B cell (primary cell): ENCODE measurements at regions not wholly inside any gene's neighbourhood (a gene's known extent, or its start where the extent isn't known, plus 50 kb on each side); places are given as distances from the start of the nearest gene placed in this dataset.

ENCODE experiments used
- ATAC-seq: fragments of 200-7000 bp; cut with Tn5 transposase; one replicate; pipeline ENCODE4 v1.10.0; 2021; ENCODE audit warnings: low read depth, mild to moderate bottlenecking, moderate number of reproducible peaks, moderate library complexity
- CTCF ChIA-PET: fragments of 350-600 bp; sonication (Branson Sonifier 250); formaldehyde crosslinking; loops from one replicate; lab custom pipeline; 2021; ENCODE audit warnings: antibody characterized with exemption, inconsistent platforms; lab: Charles Lee
- POLR2A ChIA-PET: fragments of 350-600 bp; sonication (Branson Sonifier 250); formaldehyde crosslinking; loops from one replicate; lab custom pipeline; 2021; ENCODE audit warnings: antibody characterized with exemption; lab: Charles Lee
- DNase-seq: peaks from one replicate; pipeline ENCODE4 v3.0.0; 2013
- H2AFZ ChIP-seq: 2 replicates; pipeline ENCODE4 v1.6.1; 2012; ENCODE audit warnings: mild to moderate bottlenecking, low read depth, low read length; ENCODE audit not compliant: insufficient read depth, poor library complexity, severe bottlenecking
- H3K27ac ChIP-seq, 2 donors: 1 replicate in 1 of 2; 2 replicates in 1 of 2; pipeline ENCODE4 v1.5.1; 2012 to 2013; ENCODE audit warnings: low read length in 2 of 2, mild to moderate bottlenecking in 2 of 2, moderate library complexity in 1 of 2
- H3K27me3 ChIP-seq, 4 experiments: fragments of 200-600 bp in 1 of 4; sonication (generic) in 1 of 4; replicated peaks in 1 of 4; 1 replicate in 2 of 4; 2 replicates in 2 of 4; pipeline versions ENCODE4 v1.6.1 to v1.7.0; 2013 to 2016; ENCODE audit warnings: low read length in 3 of 4, mild to moderate bottlenecking in 2 of 4, mixed read lengths in 1 of 4, moderate library complexity in 1 of 4; ENCODE audit not compliant: insufficient read depth in 4 of 4, control insufficient read depth in 3 of 4; ENCODE audit errors: control extremely low read depth in 1 of 4
- H3K36me3 ChIP-seq, 2 experiments: replicated peaks in 1 of 2; 1 replicate in 1 of 2; 2 replicates in 1 of 2; pipeline versions ENCODE4 v1.6.1 to v1.7.1; 2013; ENCODE audit warnings: low read length in 1 of 2; ENCODE audit not compliant: insufficient read depth in 2 of 2, control insufficient read depth in 1 of 2; ENCODE audit errors: control extremely low read depth in 1 of 2, extremely low read depth in 1 of 2
- H3K4me1 ChIP-seq, 2 donors: fragments of 200-600 bp in 1 of 2; sonication (generic) in 1 of 2; 1 replicate in 1 of 2; 2 replicates in 1 of 2; pipeline versions ENCODE4 v1.5.1 to v1.6.1; 2013 to 2017; ENCODE audit warnings: low read length in 2 of 2; ENCODE audit not compliant: control insufficient read depth in 2 of 2, insufficient read depth in 2 of 2
- H3K4me2 ChIP-seq: replicated peaks from 2 replicates; pipeline ENCODE3; 2012; ENCODE audit warnings: mild to moderate bottlenecking, low read depth, low read length; ENCODE audit not compliant: poor library complexity, severe bottlenecking
- H3K4me3 ChIP-seq, 5 experiments: fragments of 200-600 bp in 1 of 5; sonication (generic) in 1 of 5; 1 replicate in 3 of 5; 2 replicates in 2 of 5; pipeline versions ENCODE4 v1.5.1 to v1.7.0; 2011 to 2016; ENCODE audit warnings: low read length in 4 of 5, mild to moderate bottlenecking in 4 of 5, low read depth in 2 of 5, control low read depth in 1 of 5, moderate library complexity in 1 of 5; ENCODE audit not compliant: insufficient read depth in 1 of 5; ENCODE audit errors: control extremely low read depth in 1 of 5, extremely low read depth in 1 of 5
- H3K79me2 ChIP-seq: fragments of 200-600 bp; sonication (generic); one replicate; pipeline ENCODE4 v1.6.0; 2016; ENCODE audit warnings: low read length; ENCODE audit not compliant: control insufficient read depth, insufficient read depth
- H3K9ac ChIP-seq: fragments of 200-600 bp; sonication (generic); 2 replicates; pipeline ENCODE4 v1.6.1; 2017; ENCODE audit warnings: mild to moderate bottlenecking, low read length, moderate library complexity
- H3K9me3 ChIP-seq, 3 donors: one replicate each; pipeline versions ENCODE4 v1.6.1 to v1.7.1; 2013; ENCODE audit warnings: low read length in 2 of 3; ENCODE audit not compliant: control insufficient read depth in 2 of 3, insufficient read depth in 1 of 3; ENCODE audit errors: control extremely low read depth in 1 of 3
- H4K20me1 ChIP-seq: 2 replicates; pipeline ENCODE4 v1.6.0; 2012; ENCODE audit warnings: mild to moderate bottlenecking, low read length; ENCODE audit not compliant: insufficient read depth, control insufficient read depth, poor library complexity, severe bottlenecking
- H3K27ac Mint-ChIP-seq: one replicate; pipeline ENCODE4 v1.8.0; 2021; ENCODE audit warnings: mixed read lengths
- H3K27me3 Mint-ChIP-seq: one replicate; pipeline ENCODE4 v1.8.0; 2021; ENCODE audit warnings: mixed read lengths
- H3K4me1 Mint-ChIP-seq: one replicate; pipeline ENCODE4 v1.8.0; 2021; ENCODE audit warnings: mixed read lengths
- H3K4me3 Mint-ChIP-seq: one replicate; pipeline ENCODE4 v1.8.0; 2021; ENCODE audit warnings: mixed read lengths
- H3K9me3 Mint-ChIP-seq: one replicate; pipeline ENCODE4 v1.8.0; 2022; ENCODE audit warnings: mixed read lengths; ENCODE audit not compliant: insufficient read depth
- CTCF ChIP-seq: fragments of 200-600 bp; IDR thresholded peaks from one replicate; pipeline ENCODE4 v1.8.0; 2022; ENCODE audit warnings: antibody characterized with exemption, mild to moderate bottlenecking
- EZH2 ChIP-seq: IDR thresholded peaks from 2 replicates; pipeline ENCODE4 v1.6.1; 2012; ENCODE audit warnings: borderline replicate concordance, low read depth, mild to moderate bottlenecking, moderate library complexity, low read length; ENCODE audit not compliant: insufficient read depth, poor library complexity, severe bottlenecking
- WGBS: methylation state at CpG from one replicate; pipeline ENCODE4 v1.1.5; 2013; ENCODE audit warnings: missing lambda C conversion rate; ENCODE audit not compliant: insufficient coverage; 5-methylcytosine and 5-hydroxymethylcytosine counted together
- intact Hi-C: fragments of 100-400 bp; cut with micrococcal nuclease; formaldehyde crosslinking; loops from one replicate; pipeline ENCODE4 v1.10.0; 2022

GRCh38 chr1:228958741-228959140 is 223.5 kb downstream of the RHOU start:
- ChIA-PET POLR2A (no interaction called here), CTCF (no interaction called here)
- peaks cover 2% of the 10 kb centered on the region for H3K9me3 Mint-ChIP-seq
- H3K4me1 Mint-ChIP-seq, result no peaks in the 10 kb centered on the region
- no peaks in the 10 kb centered on the region for H3K4me1 ChIP-seq
- H3K27me3 ChIP-seq, result peaks cover 0 to 3% (median 0%) of the 10 kb centered on the region in 4 experiments
- no peak overlapping the region for H3K27ac ChIP-seq
- no peaks in the 10 kb centered on the region for H4K20me1 ChIP-seq
- intact Hi-C loops, result no loop called here
- H3K27me3 Mint-ChIP-seq, result peaks cover 6% of the 10 kb centered on the region
- no peak overlapping the region for H3K9ac ChIP-seq
- ATAC-seq (no peak), DNase-seq (no peak)
- H2AFZ ChIP-seq, result no peak overlapping the region
- no peak for TF ChIP-seq EZH2
- no peak for TF ChIP-seq CTCF
- no peak overlapping the region for H3K4me3 Mint-ChIP-seq
- H3K4me3 ChIP-seq, result no peak overlapping the region
- H3K79me2 ChIP-seq, result no peaks in the 10 kb centered on the region
- no peaks in the 10 kb centered on the region for H3K36me3 ChIP-seq
- no peak overlapping the region for H3K27ac Mint-ChIP-seq
- H3K9me3 ChIP-seq, result peaks cover 0 to 4% (median 0%) of the 10 kb centered on the region in 3 donors
- 100% methylated on average over 1 of the region's 2 CpGs for WGBS
- no peak overlapping the region for H3K4me2 ChIP-seq

- DNase-seq (no peak), ATAC-seq (no peak)
- no peak overlapping the region for H3K4me3 Mint-ChIP-seq
- Histone ChIP-seq H3K36me3 (no peaks in the 10 kb centered on the region), H2AFZ (no peak overlapping the region), H3K4me3 (no peak overlapping the region), H3K4me1 (no peaks in the 10 kb centered on the region), H4K20me1 (no peaks in the 10 kb centered on the region), H3K79me2 (no peaks in the 10 kb centered on the region), H3K9me3 (no peaks in the 10 kb centered on the region), H3K4me2 (no peak overlapping the region), H3K27me3 (no peaks in the 10 kb centered on the region), H3K27ac (no peak overlapping the region), H3K9ac (no peak overlapping the region)
- POLR2A ChIA-PET, result no interaction called here
- CTCF ChIA-PET, result no interaction called here
- H3K27me3 Mint-ChIP-seq, result peaks cover 6% of the 10 kb centered on the region
- TF ChIP-seq EZH2, result no peak
- TF ChIP-seq CTCF, result no peak
- intact Hi-C loops, result no loop called here
- no peak overlapping the region for H3K27ac Mint-ChIP-seq
- H3K4me1 Mint-ChIP-seq, result no peaks in the 10 kb centered on the region
- WGBS, result 19% methylated on average over 3 of the region's 5 CpGs
- H3K9me3 Mint-ChIP-seq, result peaks cover 2% of the 10 kb centered on the region
These were observed 225.4 kb downstream of the RHOU start for GRCh38 chr1:228960705-228961104.
